ENCODE measurements at regions not wholly inside any gene's neighbourhood (a gene's known extent, or its start where the extent isn't known, plus 50 kb on each side); places are given as distances from the start of the nearest gene placed in this dataset.

- intact Hi-C loops (cut with DNase I; ENCODE audit: low total_unique reads), result no loop called here
- WGBS, 2 donors, result 48 to 51% methylated on average over 6 of the region's 6 CpGs
- DNase-seq (ENCODE audit: low spot score in 2 of 2), result no peak
These were observed 299.6 kb upstream of the STXBP5 start for GRCh38 chr6:146904596-146904995.

DNA sequence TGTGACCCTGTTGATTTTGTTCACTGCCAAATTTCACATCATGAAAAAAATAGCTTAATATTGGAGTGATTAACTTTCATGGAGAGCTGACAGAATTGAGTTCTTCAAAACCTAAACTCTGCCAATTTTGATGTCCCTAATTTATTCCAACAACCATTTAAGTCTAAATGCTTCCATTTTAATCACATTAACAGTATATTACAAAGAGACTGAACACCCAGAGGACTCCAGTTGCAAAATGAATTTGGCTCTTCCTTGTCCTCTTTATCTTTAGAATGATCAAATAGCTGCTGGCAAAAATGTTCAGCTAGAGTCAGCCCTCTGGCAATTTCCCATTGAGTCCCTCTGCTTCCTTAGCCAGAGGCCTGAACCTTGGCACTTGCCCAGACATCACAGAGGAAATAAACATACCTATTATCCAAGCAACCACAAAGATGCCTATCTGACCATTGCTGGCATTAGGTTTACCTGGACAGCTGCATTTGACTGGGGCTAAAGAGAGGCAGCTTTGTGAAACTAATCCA lies 299.0 kb upstream of the STXBP5 start:
- H3K4me3 ChIP-seq (ENCODE audit: low read depth, poor library complexity, severe bottlenecking), result no peak overlapping the region
- intact Hi-C loops (cut with DNase I; ENCODE audit: low total_unique reads), result no loop called here
- DNase-seq (ENCODE audit: low spot score in 2 of 2), result no peak
- TF ChIP-seq, protein P1, sequence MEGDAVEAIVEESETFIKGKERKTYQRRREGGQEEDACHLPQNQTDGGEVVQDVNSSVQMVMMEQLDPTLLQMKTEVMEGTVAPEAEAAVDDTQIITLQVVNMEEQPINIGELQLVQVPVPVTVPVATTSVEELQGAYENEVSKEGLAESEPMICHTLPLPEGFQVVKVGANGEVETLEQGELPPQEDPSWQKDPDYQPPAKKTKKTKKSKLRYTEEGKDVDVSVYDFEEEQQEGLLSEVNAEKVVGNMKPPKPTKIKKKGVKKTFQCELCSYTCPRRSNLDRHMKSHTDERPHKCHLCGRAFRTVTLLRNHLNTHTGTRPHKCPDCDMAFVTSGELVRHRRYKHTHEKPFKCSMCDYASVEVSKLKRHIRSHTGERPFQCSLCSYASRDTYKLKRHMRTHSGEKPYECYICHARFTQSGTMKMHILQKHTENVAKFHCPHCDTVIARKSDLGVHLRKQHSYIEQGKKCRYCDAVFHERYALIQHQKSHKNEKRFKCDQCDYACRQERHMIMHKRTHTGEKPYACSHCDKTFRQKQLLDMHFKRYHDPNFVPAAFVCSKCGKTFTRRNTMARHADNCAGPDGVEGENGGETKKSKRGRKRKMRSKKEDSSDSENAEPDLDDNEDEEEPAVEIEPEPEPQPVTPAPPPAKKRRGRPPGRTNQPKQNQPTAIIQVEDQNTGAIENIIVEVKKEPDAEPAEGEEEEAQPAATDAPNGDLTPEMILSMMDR (IDR thresholded peaks at IDR 0.05), result no peak
- TF ChIP-seq POLR2A (IDR thresholded peaks at IDR 0.05), result no peak

More at GRCh38 chr6:146904596-146904995, 299.6 kb upstream of the STXBP5 start:
- H3K4me3 ChIP-seq (ENCODE audit: low read depth, poor library complexity, severe bottlenecking), result no peak overlapping the region
- TF ChIP-seq, protein P1 (IDR thresholded peaks at IDR 0.05), result no peak
- no peak for TF ChIP-seq POLR2A (IDR thresholded peaks at IDR 0.05)

GRCh38 chr6:146908786-146909185 lies 295.4 kb upstream of the STXBP5 start:
- no peak for DNase-seq (ENCODE audit: low spot score in 2 of 2)
- WGBS, 2 donors, result 92 to 95% methylated on average over 4 of the region's 4 CpGs
- H3K4me3 ChIP-seq (ENCODE audit: low read depth, poor library complexity, severe bottlenecking), result no peak overlapping the region
- intact Hi-C loops (cut with DNase I; ENCODE audit: low total_unique reads), result no loop called here
- no peak for TF ChIP-seq POLR2A (IDR thresholded peaks at IDR 0.05)
- TF ChIP-seq, protein P1 (IDR thresholded peaks at IDR 0.05), result no peak

GRCh38 chr6:146909376-146909775 lies 294.8 kb upstream of the STXBP5 start:
- DNase-seq (ENCODE audit: low spot score in 2 of 2), result no peak
- no peak for TF ChIP-seq POLR2A (IDR thresholded peaks at IDR 0.05)
- TF ChIP-seq, protein P1 (IDR thresholded peaks at IDR 0.05), result no peak
- intact Hi-C loops (cut with DNase I; ENCODE audit: low total_unique reads), result no loop called here
- WGBS, 2 donors, result 94 to 95% methylated on average over 2 of the region's 2 CpGs
- no peak overlapping the region for H3K4me3 ChIP-seq (ENCODE audit: low read depth, poor library complexity, severe bottlenecking)

- no peak overlapping the region for H3K4me3 ChIP-seq (ENCODE audit: low read depth, poor library complexity, severe bottlenecking)
- intact Hi-C loops (cut with DNase I; ENCODE audit: low total_unique reads), result no loop called here
- 51 to 58% methylated on average over 2 of the region's 2 CpGs for WGBS, 2 donors
- TF ChIP-seq, protein P1 (IDR thresholded peaks at IDR 0.05), result no peak
- TF ChIP-seq POLR2A (IDR thresholded peaks at IDR 0.05), result no peak
- DNase-seq (ENCODE audit: low spot score in 2 of 2), result no peak
These were observed 294.3 kb upstream of the STXBP5 start for GRCh38 chr6:146909886-146910285.

- no peak overlapping the region for H3K4me3 ChIP-seq (ENCODE audit: low read depth, poor library complexity, severe bottlenecking)
- no peak for DNase-seq (ENCODE audit: low spot score in 2 of 2)
- TF ChIP-seq POLR2A (IDR thresholded peaks at IDR 0.05), result no peak
- TF ChIP-seq, protein P1 (IDR thresholded peaks at IDR 0.05), result no peak
- intact Hi-C loops (cut with DNase I; ENCODE audit: low total_unique reads), result no loop called here
- 89 to 99% methylated on average over 2 of the region's 2 CpGs for WGBS, 2 donors
These were observed 293.6 kb upstream of the STXBP5 start for GRCh38 chr6:146910611-146911010.
